ENCODE measurements at regions not wholly inside any gene's neighbourhood (a gene's known extent, or its start where the extent isn't known, plus 50 kb on each side); places are given as distances from the start of the nearest gene placed in this dataset.

DNA sequence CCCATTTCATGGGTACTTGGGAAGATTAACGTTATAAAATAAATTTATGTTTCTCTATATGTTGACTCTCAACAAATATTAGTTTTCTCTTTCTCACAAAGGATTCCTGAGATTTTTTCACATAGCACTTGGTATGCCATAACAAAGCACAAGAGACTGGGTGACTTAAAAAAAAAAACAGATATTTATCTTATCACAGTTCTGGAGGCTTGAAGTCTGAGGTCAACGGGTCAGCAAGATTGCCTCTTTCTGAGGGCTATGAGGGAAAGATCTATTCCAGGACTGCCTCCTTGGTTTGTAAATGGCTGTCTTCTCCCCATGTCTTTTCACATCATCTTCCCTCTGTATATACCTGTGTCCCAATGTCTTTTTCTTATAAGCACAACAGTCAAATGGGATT is 153.5 kb upstream of the DIO2 start:
- H3K4me1 Mint-ChIP-seq (ENCODE audit: low read depth), result no peaks in the 10 kb centered on the region
- peaks cover 1% of the 10 kb centered on the region for H3K36me3 Mint-ChIP-seq (ENCODE audit: low read depth)
- TF ChIP-seq, protein P1, sequence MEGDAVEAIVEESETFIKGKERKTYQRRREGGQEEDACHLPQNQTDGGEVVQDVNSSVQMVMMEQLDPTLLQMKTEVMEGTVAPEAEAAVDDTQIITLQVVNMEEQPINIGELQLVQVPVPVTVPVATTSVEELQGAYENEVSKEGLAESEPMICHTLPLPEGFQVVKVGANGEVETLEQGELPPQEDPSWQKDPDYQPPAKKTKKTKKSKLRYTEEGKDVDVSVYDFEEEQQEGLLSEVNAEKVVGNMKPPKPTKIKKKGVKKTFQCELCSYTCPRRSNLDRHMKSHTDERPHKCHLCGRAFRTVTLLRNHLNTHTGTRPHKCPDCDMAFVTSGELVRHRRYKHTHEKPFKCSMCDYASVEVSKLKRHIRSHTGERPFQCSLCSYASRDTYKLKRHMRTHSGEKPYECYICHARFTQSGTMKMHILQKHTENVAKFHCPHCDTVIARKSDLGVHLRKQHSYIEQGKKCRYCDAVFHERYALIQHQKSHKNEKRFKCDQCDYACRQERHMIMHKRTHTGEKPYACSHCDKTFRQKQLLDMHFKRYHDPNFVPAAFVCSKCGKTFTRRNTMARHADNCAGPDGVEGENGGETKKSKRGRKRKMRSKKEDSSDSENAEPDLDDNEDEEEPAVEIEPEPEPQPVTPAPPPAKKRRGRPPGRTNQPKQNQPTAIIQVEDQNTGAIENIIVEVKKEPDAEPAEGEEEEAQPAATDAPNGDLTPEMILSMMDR (IDR thresholded peaks at IDR 0.05), result no peak
- no peak for DNase-seq (ENCODE audit: low spot score)
- no peaks in the 10 kb centered on the region for H3K27me3 Mint-ChIP-seq (ENCODE audit: low read depth)
- H3K27ac Mint-ChIP-seq (ENCODE audit: unreplicated experiment), result no peak overlapping the region
- no peak overlapping the region for H3K4me3 Mint-ChIP-seq (ENCODE audit: unreplicated experiment)
- peaks cover under 1% of the 10 kb centered on the region for H3K9me3 Mint-ChIP-seq (ENCODE audit: low read depth)

DNA sequence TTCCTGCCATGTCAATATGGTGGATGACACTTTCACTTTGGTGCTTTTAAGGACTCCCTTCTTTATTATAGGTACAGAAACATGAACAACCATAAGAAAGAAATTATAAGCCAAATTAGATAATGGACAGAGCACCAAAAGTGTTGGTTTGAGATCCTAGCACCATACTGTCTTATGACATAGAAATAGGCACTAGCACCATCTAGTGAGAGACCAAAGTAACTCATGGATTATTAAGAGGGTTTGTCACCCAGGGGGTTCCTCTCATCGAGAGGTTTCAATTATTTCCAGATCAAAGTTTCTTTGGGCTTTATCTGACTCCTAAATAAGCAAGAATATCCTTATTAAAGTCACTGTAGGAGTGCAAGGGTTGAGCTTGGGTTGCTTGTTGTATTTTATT is 153.0 kb upstream of the DIO2 start:
- no peak for DNase-seq (ENCODE audit: low spot score)
- TF ChIP-seq, protein P1 (IDR thresholded peaks at IDR 0.05), result peak; percentile 72
- Mint-ChIP-seq H3K4me3 (ENCODE audit: unreplicated experiment) (no peak overlapping the region), H3K27ac (ENCODE audit: unreplicated experiment) (no peak overlapping the region), H3K27me3 (ENCODE audit: low read depth) (no peaks in the 10 kb centered on the region), H3K9me3 (ENCODE audit: low read depth) (no peaks in the 10 kb centered on the region), H3K4me1 (ENCODE audit: low read depth) (no peaks in the 10 kb centered on the region), H3K36me3 (ENCODE audit: low read depth) (peaks cover 1% of the 10 kb centered on the region)

DNA sequence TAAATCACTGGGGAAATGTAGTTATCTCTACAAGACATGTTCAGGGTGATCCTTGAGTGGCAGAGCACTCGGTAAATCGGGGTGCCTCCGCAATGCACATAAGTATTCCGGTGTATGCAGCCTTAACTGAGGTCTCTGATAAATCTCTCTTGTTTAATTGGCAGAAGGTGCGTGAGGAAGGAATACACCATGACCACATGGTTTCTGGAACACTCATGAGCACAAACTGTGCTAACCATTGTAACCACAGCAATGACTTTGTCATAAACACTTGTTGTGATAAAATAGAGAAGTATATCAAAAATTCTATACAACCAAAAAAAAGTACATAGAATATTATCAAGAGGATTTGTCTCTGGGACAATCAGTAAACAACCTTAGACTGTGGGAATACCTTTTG is 146.8 kb upstream of the DIO2 start:
- no peaks in the 10 kb centered on the region for H3K36me3 Mint-ChIP-seq (ENCODE audit: low read depth)
- H3K9me3 Mint-ChIP-seq (ENCODE audit: low read depth), result no peaks in the 10 kb centered on the region
- no peak for DNase-seq (ENCODE audit: low spot score)
- no peak overlapping the region for H3K27ac Mint-ChIP-seq (ENCODE audit: unreplicated experiment)
- TF ChIP-seq, protein P1 (IDR thresholded peaks at IDR 0.05), result no peak
- peaks cover 4% of the 10 kb centered on the region for H3K4me1 Mint-ChIP-seq (ENCODE audit: low read depth)
- no peak overlapping the region for H3K4me3 Mint-ChIP-seq (ENCODE audit: unreplicated experiment)
- no peaks in the 10 kb centered on the region for H3K27me3 Mint-ChIP-seq (ENCODE audit: low read depth)

DNA sequence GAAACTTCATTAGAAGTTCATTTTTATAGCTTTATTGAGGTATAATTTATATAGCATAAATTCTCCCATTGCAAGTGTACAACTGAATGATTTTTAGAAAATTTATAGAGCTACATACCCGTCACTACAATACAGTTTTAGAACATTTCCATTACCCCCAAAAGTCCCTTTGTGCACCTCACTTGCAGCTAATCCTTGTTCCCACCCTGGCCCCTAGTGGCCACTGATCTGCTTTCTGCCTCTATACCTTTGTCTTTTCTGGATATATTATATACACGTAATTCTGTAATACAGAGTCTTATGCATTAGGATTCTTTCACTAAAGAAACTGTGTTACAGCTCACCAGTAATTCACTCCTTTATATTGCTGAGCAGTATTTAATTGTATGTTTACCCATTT is 145.1 kb upstream of the DIO2 start:
- Mint-ChIP-seq H3K27ac (ENCODE audit: unreplicated experiment) (no peak overlapping the region), H3K9me3 (ENCODE audit: low read depth) (no peaks in the 10 kb centered on the region), H3K4me1 (ENCODE audit: low read depth) (peaks cover 10% of the 10 kb centered on the region), H3K27me3 (ENCODE audit: low read depth) (no peaks in the 10 kb centered on the region), H3K4me3 (ENCODE audit: unreplicated experiment) (no peak overlapping the region), H3K36me3 (ENCODE audit: low read depth) (no peaks in the 10 kb centered on the region)
- no peak for DNase-seq (ENCODE audit: low spot score)
- TF ChIP-seq, protein P1 (IDR thresholded peaks at IDR 0.05), result peak; percentile 77

DNA sequence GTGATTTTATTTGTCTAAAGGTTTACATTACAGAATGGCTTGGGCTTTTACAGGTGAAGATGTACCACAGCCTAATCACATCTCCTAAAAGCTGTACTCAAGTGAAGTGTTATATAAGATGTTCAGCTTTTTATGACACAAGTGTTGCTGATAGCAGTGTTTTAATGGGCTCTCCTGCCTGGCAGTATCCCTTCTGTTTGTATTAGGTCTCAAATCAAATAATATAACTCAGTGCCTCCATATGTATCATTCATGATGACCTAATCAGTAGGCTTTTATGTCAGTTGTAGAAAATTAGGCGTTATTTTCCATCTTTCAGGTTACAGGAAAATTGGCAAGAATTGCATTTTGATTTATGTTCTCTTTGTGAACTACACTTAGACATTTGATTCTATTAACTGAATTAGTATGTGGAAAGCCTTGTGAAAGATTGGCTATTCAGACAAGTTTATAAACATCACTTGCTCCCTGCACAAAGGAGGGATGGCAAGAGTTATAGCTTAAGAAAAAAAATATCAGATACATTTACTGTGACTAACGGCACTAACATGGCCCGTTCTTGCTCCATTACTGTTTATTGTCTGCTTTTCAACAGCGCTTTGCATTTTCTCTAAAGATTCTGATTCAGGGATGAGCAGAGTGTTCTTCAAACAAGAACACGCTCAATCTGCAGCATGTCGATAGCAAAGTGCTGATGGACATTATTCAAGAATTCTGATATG is 143.7 kb upstream of the DIO2 start:
- Mint-ChIP-seq H3K27me3 (ENCODE audit: low read depth) (no peaks in the 10 kb centered on the region), H3K27ac (ENCODE audit: unreplicated experiment) (no peak overlapping the region), H3K4me3 (ENCODE audit: unreplicated experiment) (no peak overlapping the region), H3K9me3 (ENCODE audit: low read depth) (no peaks in the 10 kb centered on the region), H3K36me3 (ENCODE audit: low read depth) (no peaks in the 10 kb centered on the region), H3K4me1 (ENCODE audit: low read depth) (peaks cover 10% of the 10 kb centered on the region)
- TF ChIP-seq, protein P1 (IDR thresholded peaks at IDR 0.05), result no peak
- DNase-seq (ENCODE audit: low spot score), result no peak

Measured in chondrocyte (in vitro differentiated cells).